ENCODE measurements at regions not wholly inside any gene's neighbourhood (a gene's known extent, or its start where the extent isn't known, plus 50 kb on each side); places are given as distances from the start of the nearest gene placed in this dataset.
A peak's percentile ranks its signal among the peaks of the same experiment; 100 is the strongest.

- H3K36me3 ChIP-seq (ENCODE audit: control insufficient read depth in 4 of 4, insufficient read depth in 3 of 4, low read depth in 1 of 4, low read length in 3 of 4): no peaks in the 10 kb centered on the region
- DNase-seq (ENCODE audit: low spot score): no peak
- H3K27ac ChIP-seq (ENCODE audit: low read depth in 1 of 2, low read length in 2 of 2): no peak overlapping the region
- no peaks in the 10 kb centered on the region for H3K9me3 ChIP-seq (ENCODE audit: control insufficient read depth in 4 of 4, low read length in 3 of 4)
- H3K9ac ChIP-seq (ENCODE audit: low read depth in 1 of 2, low read length in 2 of 2): no peak overlapping the region
- TF ChIP-seq TAF1 (conservative IDR thresholded peaks at IDR 0.05): no peak
- no peak for TF ChIP-seq YY1 (IDR thresholded peaks at IDR 0.05)
- TF ChIP-seq JUND (IDR thresholded peaks at IDR 0.05): peak; percentile 88 to 93
- no peak for TF ChIP-seq ZBTB33 (IDR thresholded peaks at IDR 0.05)
- TF ChIP-seq REST (IDR thresholded peaks at IDR 0.05): no peak
- TF ChIP-seq ATF3 (IDR thresholded peaks at IDR 0.05): peak; percentile 16
- TF ChIP-seq CTCF (IDR thresholded peaks at IDR 0.05; ENCODE audit: low read depth, low read length, missing input control): peak; percentile 4
- TF ChIP-seq EGR1 (IDR thresholded peaks at IDR 0.05; ENCODE audit: low read depth in 2 of 2): no peak
- TF ChIP-seq FOXA1 (IDR thresholded peaks at IDR 0.05): no peak
- TF ChIP-seq NR2F2 (IDR thresholded peaks at IDR 0.05): no peak
- no peak for TF ChIP-seq RAD21 (IDR thresholded peaks at IDR 0.05)
- no peak for TF ChIP-seq HNF4G (IDR thresholded peaks at IDR 0.05)
- TF ChIP-seq FOXA2 (IDR thresholded peaks at IDR 0.05): no peak
- no peak for TF ChIP-seq SP1 (IDR thresholded peaks at IDR 0.05)
- peak in 1 of 2 donors; percentile 15 for TF ChIP-seq HNF4A (conservative IDR thresholded peaks at IDR 0.05)
- TF ChIP-seq MAX (IDR thresholded peaks at IDR 0.05): no peak
- TF ChIP-seq RXRA (IDR thresholded peaks at IDR 0.05): peak in 1 of 2 donors; percentile 18
- TF ChIP-seq GABPA (IDR thresholded peaks at IDR 0.05 in 1 of 2, conservative IDR thresholded peaks at IDR 0.05 in 1 of 2): no peak
- H3K4me3 ChIP-seq (ENCODE audit: low read depth in 1 of 3, low read length in 3 of 3): no peak overlapping the region
- WGBS: 90% methylated on average over 9 of the region's 9 CpGs
- H3K27me3 ChIP-seq (ENCODE audit: control insufficient read depth in 4 of 4, insufficient read depth in 4 of 4, low read length in 3 of 4): no peaks in the 10 kb centered on the region
- H3K4me1 ChIP-seq (ENCODE audit: control insufficient read depth in 4 of 4, insufficient read depth in 4 of 4, low read length in 3 of 4): peaks cover 0 to 14% (median 9%) of the 10 kb centered on the region in 4 donors
Observed at GRCh38 chr11:115612046-115612730, 108.0 kb upstream of the CADM1 start.
